ENCODE measurements at regions not wholly inside any gene's neighbourhood (a gene's known extent, or its start where the extent isn't known, plus 50 kb on each side); places are given as distances from the start of the nearest gene placed in this dataset.

DNA sequence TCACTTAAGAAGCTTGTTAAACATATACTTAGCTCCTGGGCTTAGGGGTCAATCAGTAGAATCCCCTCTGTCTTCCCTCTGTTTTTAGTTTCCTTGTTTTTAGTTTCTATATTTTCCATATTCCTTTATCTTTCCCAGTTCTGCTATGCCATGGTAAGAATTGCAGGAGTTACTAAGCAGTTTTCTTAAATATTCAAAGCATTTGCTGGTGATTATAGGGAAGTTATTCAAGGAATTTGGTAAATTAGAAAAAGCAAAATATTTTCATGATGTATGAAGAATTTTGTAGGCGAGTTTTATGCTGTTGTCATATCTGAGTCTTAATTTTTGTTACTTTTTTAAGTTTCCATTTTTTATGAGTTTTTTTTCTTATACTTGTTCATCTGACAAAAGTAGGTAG, 91.6 kb upstream of the NUDT6 start:
- TF ChIP-seq, protein P1, sequence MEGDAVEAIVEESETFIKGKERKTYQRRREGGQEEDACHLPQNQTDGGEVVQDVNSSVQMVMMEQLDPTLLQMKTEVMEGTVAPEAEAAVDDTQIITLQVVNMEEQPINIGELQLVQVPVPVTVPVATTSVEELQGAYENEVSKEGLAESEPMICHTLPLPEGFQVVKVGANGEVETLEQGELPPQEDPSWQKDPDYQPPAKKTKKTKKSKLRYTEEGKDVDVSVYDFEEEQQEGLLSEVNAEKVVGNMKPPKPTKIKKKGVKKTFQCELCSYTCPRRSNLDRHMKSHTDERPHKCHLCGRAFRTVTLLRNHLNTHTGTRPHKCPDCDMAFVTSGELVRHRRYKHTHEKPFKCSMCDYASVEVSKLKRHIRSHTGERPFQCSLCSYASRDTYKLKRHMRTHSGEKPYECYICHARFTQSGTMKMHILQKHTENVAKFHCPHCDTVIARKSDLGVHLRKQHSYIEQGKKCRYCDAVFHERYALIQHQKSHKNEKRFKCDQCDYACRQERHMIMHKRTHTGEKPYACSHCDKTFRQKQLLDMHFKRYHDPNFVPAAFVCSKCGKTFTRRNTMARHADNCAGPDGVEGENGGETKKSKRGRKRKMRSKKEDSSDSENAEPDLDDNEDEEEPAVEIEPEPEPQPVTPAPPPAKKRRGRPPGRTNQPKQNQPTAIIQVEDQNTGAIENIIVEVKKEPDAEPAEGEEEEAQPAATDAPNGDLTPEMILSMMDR (IDR thresholded peaks at IDR 0.05) = no peak
- TF ChIP-seq POLR2A (IDR thresholded peaks at IDR 0.05) = no peak
